ENCODE measurements at regions not wholly inside any gene's neighbourhood (a gene's known extent, or its start where the extent isn't known, plus 50 kb on each side); places are given as distances from the start of the nearest gene placed in this dataset.
"Not testable (repeated sequence)": the region's sequence is repeated elsewhere in the genome, so short reads cannot be mapped to it uniquely, and the experiment has no call there.

- in situ Hi-C loops (cut with HindIII; ENCODE audit: low pct_unique_long_range_greater_than_20kb, low sequenced_read_pairs) = no loop called here
- DNase-seq (ENCODE audit: low read depth, low spot score) = no peak
Observed at GRCh38 chr4:132065940-132066495, 1083.1 kb upstream of the PCDH10 start.

GRCh38 chr4:132071815-132072214 lies 1077.3 kb upstream of the PCDH10 start:
- in situ Hi-C loops (cut with HindIII; ENCODE audit: low pct_unique_long_range_greater_than_20kb, low sequenced_read_pairs) = no loop called here
- DNase-seq (ENCODE audit: low read depth, low spot score) = no peak

GRCh38 chr4:132076829-132077228 lies 1072.3 kb upstream of the PCDH10 start:
- no peak for DNase-seq (ENCODE audit: low read depth, low spot score)
- in situ Hi-C loops (cut with HindIII; ENCODE audit: low pct_unique_long_range_greater_than_20kb, low sequenced_read_pairs) = no loop called here

GRCh38 chr4:132085105-132085504 lies 1064.0 kb upstream of the PCDH10 start:
- DNase-seq (ENCODE audit: low read depth, low spot score) = no peak
- in situ Hi-C loops (cut with HindIII; ENCODE audit: low pct_unique_long_range_greater_than_20kb, low sequenced_read_pairs) = no loop called here

GRCh38 chr4:132094017-132094416 lies 1055.1 kb upstream of the PCDH10 start:
- no peak for DNase-seq (ENCODE audit: low read depth, low spot score)
- in situ Hi-C loops (cut with HindIII; ENCODE audit: low pct_unique_long_range_greater_than_20kb, low sequenced_read_pairs) = no loop called here

GRCh38 chr4:132097041-132097440 lies 1052.1 kb upstream of the PCDH10 start:
- DNase-seq (ENCODE audit: low read depth, low spot score) = no peak
- in situ Hi-C loops (cut with HindIII; ENCODE audit: low pct_unique_long_range_greater_than_20kb, low sequenced_read_pairs) = no loop called here

GRCh38 chr4:132101526-132101925 lies 1047.6 kb upstream of the PCDH10 start:
- in situ Hi-C loops (cut with HindIII; ENCODE audit: low pct_unique_long_range_greater_than_20kb, low sequenced_read_pairs) = no loop called here
- DNase-seq (ENCODE audit: low read depth, low spot score) = no peak

- no peak for DNase-seq (ENCODE audit: low read depth, low spot score)
- in situ Hi-C loops (cut with HindIII; ENCODE audit: low pct_unique_long_range_greater_than_20kb, low sequenced_read_pairs) = no loop called here
Observed at GRCh38 chr4:132108784-132109183, 1040.3 kb upstream of the PCDH10 start.

GRCh38 chr4:132114885-132115284 lies 1034.2 kb upstream of the PCDH10 start:
- in situ Hi-C loops (cut with HindIII; ENCODE audit: low pct_unique_long_range_greater_than_20kb, low sequenced_read_pairs) = no loop called here
- no peak for DNase-seq (ENCODE audit: low read depth, low spot score)

- in situ Hi-C loops (cut with HindIII; ENCODE audit: low pct_unique_long_range_greater_than_20kb, low sequenced_read_pairs); DNase-seq (ENCODE audit: low read depth, low spot score): not testable (repeated sequence)
Observed at GRCh38 chr4:132122741-132123140, 1026.4 kb upstream of the PCDH10 start.

GRCh38 chr4:132123870-132124623 lies 1025.0 kb upstream of the PCDH10 start:
- peak; percentile 35 for DNase-seq (ENCODE audit: low read depth, low spot score)
- in situ Hi-C loops (cut with HindIII; ENCODE audit: low pct_unique_long_range_greater_than_20kb, low sequenced_read_pairs) = no loop called here

- no peak for DNase-seq (ENCODE audit: low read depth, low spot score)
- in situ Hi-C loops (cut with HindIII; ENCODE audit: low pct_unique_long_range_greater_than_20kb, low sequenced_read_pairs) = no loop called here
Observed at GRCh38 chr4:132124624-132124974, 1024.5 kb upstream of the PCDH10 start.

GRCh38 chr4:132125131-132125530 lies 1024.0 kb upstream of the PCDH10 start:
- in situ Hi-C loops (cut with HindIII; ENCODE audit: low pct_unique_long_range_greater_than_20kb, low sequenced_read_pairs) = no loop called here
- no peak for DNase-seq (ENCODE audit: low read depth, low spot score)

GRCh38 chr4:132132433-132132832 lies 1016.7 kb upstream of the PCDH10 start:
- in situ Hi-C loops (cut with HindIII; ENCODE audit: low pct_unique_long_range_greater_than_20kb, low sequenced_read_pairs) = no loop called here
- DNase-seq (ENCODE audit: low read depth, low spot score) = no peak

- in situ Hi-C loops (cut with HindIII; ENCODE audit: low pct_unique_long_range_greater_than_20kb, low sequenced_read_pairs) = no loop called here
- DNase-seq (ENCODE audit: low read depth, low spot score) = no peak
Observed at GRCh38 chr4:132169660-132170059, 979.4 kb upstream of the PCDH10 start.

- in situ Hi-C loops (cut with HindIII; ENCODE audit: low pct_unique_long_range_greater_than_20kb, low sequenced_read_pairs) = no loop called here
Observed at GRCh38 chr4:132180020-132180427, 969.1 kb upstream of the PCDH10 start.

GRCh38 chr4:132195176-132195575 lies 953.9 kb upstream of the PCDH10 start:
- no peak for DNase-seq (ENCODE audit: low read depth, low spot score)
- in situ Hi-C loops (cut with HindIII; ENCODE audit: low pct_unique_long_range_greater_than_20kb, low sequenced_read_pairs) = no loop called here

More at GRCh38 chr4:132180020-132180427, 969.1 kb upstream of the PCDH10 start:
- DNase-seq (ENCODE audit: low read depth, low spot score) = no peak

- in situ Hi-C loops (cut with HindIII; ENCODE audit: low pct_unique_long_range_greater_than_20kb, low sequenced_read_pairs) = no loop called here
- no peak for DNase-seq (ENCODE audit: low read depth, low spot score)
Observed at GRCh38 chr4:132203618-132204017, 945.5 kb upstream of the PCDH10 start.

- in situ Hi-C loops (cut with HindIII; ENCODE audit: low pct_unique_long_range_greater_than_20kb, low sequenced_read_pairs) = no loop called here
Observed at GRCh38 chr4:132214519-132214918, 934.6 kb upstream of the PCDH10 start.

More at GRCh38 chr4:132214519-132214918, 934.6 kb upstream of the PCDH10 start:
- DNase-seq (ENCODE audit: low read depth, low spot score) = no peak
